GM19240 (cell line): ENCODE measurements at regions not wholly inside any gene's neighbourhood (a gene's known extent, or its start where the extent isn't known, plus 50 kb on each side); places are given as distances from the start of the nearest gene placed in this dataset.
"Not testable (repeated sequence)": the region's sequence is repeated elsewhere in the genome, so short reads cannot be mapped to it uniquely, and the experiment has no call there.

ENCODE experiments used
- DNase-seq: peaks from one replicate; pipeline ENCODE4 v3.0.0; 2011; ENCODE audit warnings: low spot score; ENCODE audit not compliant: insufficient read length

DNA sequence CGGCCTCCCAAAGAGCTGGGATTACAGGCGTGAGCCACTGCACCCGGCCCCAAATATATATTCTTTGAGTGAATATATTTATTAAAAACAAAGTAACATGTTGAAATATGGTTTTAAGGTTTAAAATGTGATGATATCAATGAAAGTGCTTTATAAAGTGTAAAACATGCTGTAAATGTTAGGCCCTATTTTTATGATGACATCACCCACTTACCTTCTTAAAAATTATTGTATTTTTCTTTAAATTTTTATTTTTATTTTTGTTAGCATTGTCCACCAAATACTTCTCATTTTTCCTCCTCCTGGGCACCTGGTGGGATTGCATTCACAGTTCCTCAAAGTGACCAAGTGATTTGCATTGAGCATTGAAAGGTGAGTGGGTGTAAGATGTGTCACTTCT lies 152.6 kb upstream of the TBX3 start:
- DNase-seq = no peak

- DNase-seq = no peak
These were observed 151.1 kb upstream of the TBX3 start for GRCh38 chr12:114835031-114835430.

GRCh38 chr12:114834621-114835020 lies 150.6 kb upstream of the TBX3 start:
- DNase-seq = no peak

DNA sequence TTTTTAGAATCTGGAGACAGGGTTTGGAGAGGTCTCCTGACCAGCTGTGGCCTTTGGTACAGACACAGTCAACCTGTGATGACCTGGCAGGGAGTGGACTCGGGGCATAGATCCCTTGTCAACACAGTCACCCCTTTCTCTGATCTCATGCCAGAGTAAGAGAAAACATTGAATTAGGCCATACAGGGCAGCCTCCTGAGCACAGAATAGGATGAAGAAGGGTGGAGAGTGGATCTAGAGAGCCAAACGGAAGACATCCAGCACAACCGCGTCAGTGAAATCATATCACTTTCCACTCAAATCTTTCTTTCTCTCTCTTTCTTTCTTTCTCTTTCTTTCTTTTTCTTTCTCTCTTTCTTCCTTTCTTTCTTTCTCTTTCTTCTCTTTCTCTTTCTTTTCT lies 145.9 kb upstream of the TBX3 start:
- no peak for DNase-seq

DNA sequence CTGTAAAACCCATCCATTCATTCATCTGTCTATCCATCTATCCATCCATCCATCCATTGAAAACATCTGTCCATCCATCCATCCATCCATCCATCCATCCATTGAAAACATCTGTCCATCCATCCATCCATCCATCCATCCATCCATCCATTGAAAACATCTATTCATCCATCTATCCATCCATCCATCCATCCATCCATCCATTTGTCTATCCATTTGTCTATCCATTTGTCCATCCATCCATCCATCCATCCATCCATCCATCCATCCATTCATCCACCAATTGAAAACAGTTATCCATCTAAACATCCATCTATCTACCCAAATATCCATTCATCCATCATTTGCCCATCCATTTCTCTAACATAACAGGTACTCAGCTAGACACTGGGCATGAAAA lies 145.3 kb upstream of the TBX3 start:
- DNase-seq = not testable (repeated sequence)

- DNase-seq = no peak
These were observed 143.5 kb upstream of the TBX3 start for GRCh38 chr12:114827461-114827860.

DNA sequence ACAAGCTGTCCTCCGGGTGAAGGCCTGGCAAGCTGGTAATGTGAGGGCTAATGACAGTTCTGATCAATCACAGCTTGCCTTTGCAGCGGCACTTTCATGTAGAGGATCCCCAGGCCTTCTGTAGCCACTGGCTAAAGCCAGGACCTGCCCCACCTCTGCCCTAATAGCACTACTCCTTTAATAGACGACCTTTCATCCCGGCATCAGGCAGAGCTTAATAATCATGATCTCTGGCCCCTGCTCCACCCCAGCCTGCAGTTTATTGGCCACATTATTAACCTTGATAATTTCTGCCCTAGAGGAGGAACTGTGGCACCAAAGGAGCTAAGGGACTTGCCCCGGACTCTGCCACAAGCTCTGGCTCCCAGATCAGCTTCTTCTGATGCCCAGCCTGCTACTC lies 142.3 kb upstream of the TBX3 start:
- DNase-seq = no peak

GRCh38 chr12:114823724-114824123 lies 139.7 kb upstream of the TBX3 start:
- no peak for DNase-seq

GRCh38 chr12:114821570-114821969 lies 137.6 kb upstream of the TBX3 start:
- DNase-seq = no peak

GRCh38 chr12:114820796-114821195 lies 136.8 kb upstream of the TBX3 start:
- no peak for DNase-seq

- DNase-seq = no peak
These were observed 133.8 kb upstream of the TBX3 start for GRCh38 chr12:114817571-114818425.

GRCh38 chr12:114815026-114815795 lies 131.2 kb upstream of the TBX3 start:
- no peak for DNase-seq

GRCh38 chr12:114812858-114813761 lies 129.1 kb upstream of the TBX3 start:
- DNase-seq = no peak

- no peak for DNase-seq
These were observed 128.4 kb upstream of the TBX3 start for GRCh38 chr12:114812384-114812783.

DNA sequence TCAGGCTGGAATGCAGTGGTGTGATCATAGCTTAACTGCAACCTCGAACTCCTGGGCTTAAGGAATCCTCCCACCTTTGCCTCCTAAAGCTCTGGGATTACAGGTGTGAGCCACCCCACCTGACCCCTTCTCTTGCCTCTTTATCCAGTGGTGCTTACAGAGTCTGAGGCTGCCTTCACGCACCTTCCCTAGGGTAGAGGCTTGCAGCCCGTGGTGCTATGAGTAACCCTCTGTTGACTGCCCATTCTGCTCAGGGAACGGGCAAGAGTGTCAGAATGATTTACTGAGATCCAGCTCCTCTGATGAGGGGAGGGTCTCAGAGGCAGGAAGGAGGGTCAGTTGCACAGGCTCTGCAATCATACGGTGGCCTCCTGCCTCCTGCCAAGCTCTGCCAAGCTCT lies 125.1 kb upstream of the TBX3 start:
- no peak for DNase-seq

- not testable (repeated sequence) for DNase-seq
These were observed 117.4 kb upstream of the TBX3 start for GRCh38 chr12:114801381-114801780.

- not testable (repeated sequence) for DNase-seq
These were observed 116.6 kb upstream of the TBX3 start for GRCh38 chr12:114800566-114800965.

DNA sequence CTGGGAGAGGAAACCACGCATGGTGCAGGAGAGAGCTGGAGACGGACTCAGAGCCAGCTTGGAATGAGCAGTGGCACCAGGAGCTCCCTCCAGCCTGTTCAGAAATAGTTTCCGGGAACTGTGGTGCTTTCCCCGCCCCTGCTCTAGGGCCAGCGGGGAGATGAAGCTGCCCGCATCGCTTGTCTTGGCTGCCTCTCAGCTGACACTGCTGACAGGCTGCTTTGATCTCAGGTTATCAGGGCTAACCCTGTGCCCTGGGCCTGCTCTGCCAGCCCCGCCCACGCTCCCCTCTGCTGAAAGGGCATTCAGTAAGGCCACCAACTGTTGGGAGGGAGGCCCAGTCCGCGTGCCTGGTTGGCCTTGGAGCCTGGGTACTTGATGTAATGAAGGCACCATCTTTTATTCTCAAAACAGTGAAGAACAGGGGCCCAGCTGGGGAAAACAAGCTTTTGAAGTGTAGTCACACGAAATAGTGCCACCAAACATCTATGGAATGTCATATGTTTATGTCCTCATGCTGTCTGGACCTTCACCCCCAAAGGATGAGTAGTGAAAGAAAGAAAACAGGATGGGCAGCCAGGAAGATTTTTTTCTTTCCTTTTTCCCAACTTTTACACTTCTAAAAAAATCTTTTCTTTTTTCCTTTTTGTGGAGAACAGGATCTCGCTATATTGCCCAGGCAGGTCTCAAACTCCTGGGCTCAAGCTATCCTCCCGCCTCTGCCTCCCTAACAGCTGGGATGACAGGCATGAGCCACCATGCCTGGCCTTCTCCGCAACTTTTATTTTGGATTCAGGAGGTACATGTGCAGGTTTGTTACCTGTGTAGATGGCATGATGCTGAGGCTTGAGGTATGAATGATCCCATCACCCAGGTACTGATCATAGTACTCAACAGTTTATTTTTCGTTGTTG lies 115.9 kb upstream of the TBX3 start:
- no peak for DNase-seq

DNA sequence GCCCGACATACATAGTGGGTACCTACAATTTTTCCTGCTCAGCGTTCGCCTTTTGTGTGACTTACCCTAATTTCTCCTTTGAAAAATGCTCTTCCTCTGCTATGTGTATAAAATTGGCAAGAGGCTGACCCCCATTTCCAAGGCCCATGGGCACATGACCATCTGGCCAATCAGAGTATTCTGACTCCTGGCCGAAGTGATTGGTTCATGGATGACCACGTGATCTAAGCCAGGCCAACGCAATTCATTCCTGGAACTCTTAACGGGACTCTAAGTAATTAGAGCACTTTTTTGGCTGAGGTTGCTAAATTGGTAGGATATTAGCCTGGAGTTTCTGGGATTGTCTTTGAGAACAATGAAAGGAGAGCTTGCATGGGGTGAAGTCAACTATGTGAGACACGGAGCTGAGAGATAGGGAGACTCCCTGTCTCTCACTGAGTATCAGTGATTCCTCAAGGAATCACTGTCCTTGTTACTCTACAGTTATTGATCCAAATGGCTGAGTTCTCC lies 110.1 kb upstream of the TBX3 start:
- DNase-seq = no peak

DNA sequence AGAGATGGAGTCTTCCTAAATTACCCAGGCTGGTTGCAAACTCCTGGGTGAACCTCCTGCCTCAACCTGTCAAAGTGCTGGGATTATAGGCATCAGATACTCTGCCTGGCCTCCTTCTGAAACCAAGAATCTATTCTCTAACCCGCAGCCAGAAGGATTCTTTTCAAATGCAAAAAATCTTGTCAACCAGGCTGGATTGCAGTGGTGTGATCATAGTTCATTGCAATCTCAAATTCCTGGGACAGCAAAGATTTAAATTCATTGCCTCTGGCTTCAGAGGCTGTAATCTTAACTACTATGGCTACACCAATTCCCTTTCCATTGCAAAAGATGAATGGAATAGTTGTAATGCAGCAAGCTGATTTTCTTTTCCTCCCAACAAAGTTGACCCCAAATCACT lies 106.3 kb upstream of the TBX3 start:
- no peak for DNase-seq
